Occipital lobe (tissue), 1 donor: ENCODE measurements at regions not wholly inside any gene's neighbourhood (a gene's known extent, or its start where the extent isn't known, plus 50 kb on each side); places are given as distances from the start of the nearest gene placed in this dataset.
"Not testable (repeated sequence)": the region's sequence is repeated elsewhere in the genome, so short reads cannot be mapped to it uniquely, and the experiment has no call there.

ENCODE experiments used
- DNase-seq: peaks from one replicate; lab custom pipeline; 2025; lab: John Stamatoyannopoulos, UW

DNA sequence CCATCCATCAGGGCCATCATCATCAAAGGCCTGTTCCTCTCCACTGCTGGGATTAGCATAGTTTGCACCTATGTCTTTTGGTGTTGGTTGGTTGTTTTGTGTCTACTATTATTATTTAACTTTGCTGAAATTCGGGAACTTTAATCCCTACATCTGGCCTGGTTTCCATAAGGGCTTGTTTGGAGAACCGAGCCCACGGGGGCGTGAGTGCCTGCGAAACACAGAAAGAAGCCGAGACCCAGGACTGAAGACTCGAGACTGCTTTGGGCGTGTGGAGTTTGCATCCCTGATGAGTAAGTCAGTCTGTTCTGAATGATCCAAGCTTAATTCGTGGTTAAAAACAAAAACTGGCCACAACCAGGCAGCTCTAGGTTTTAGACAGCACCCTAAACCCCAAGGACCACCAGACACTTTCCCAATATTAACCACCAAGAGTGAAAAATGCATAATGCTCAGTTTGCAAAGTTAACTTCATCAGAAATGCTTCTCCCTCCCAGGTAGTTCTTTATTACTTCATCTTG, 195.6 kb downstream of the BCL2L11 start:
- DNase-seq, result not testable (repeated sequence)

DNA sequence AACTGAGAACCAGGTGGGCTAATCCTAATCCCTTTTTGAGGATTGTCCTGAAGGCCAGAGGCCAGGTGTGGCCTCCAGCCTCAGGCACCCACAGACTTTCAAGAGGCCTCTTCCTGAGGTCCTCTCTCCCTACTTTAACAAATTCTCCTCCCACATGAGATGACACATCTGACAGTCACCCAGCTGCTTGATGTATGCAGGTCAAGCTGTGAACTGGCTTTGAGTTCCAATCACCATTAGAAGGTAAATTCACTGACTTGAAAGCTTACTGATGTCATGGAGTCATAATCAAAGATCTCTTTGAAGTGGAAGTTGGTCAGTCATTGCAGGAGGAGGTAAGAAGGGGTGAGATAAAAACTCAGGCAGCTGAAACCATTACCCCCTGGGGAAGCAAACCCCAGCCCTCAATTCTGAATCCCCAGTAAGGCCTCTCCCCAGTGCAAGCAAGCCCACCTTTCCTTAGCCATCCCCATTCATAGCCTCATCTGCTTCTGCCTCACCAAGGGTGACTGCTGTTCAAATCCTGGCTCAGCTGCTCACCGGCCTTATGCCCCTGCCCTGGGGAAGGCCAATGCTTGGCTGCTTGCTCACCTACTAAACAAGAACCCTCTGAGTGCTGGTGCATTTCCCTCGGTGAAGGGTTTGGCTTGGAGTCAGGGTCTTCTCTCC, 196.3 kb downstream of the BCL2L11 start:
- not testable (repeated sequence) for DNase-seq

GRCh38 chr2:111319552-111319951, 198.8 kb downstream of the BCL2L11 start:
- not testable (repeated sequence) for DNase-seq

DNA sequence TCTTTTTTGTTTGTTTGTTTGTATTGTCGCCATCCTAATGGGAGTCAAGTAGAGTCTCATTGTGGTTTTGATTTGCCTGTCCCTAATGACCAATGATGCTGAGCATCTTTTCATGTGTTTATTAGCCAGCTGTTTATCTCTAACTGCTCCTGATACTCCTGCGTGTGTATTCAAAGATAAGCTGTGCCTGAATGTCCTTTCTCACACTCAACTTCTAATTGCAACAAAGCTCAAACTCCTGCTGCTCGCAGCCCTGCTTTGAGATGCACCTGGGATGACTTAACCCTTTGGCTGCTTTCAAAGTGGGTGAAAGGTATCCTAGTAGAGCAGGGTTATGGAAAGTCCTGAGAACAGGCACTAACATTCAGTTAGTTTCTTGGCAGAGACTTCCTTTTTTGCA, 199.6 kb downstream of the BCL2L11 start:
- DNase-seq, result not testable (repeated sequence)

- not testable (repeated sequence) for DNase-seq
Observed at GRCh38 chr2:111320965-111321364, 200.3 kb downstream of the BCL2L11 start.

DNA sequence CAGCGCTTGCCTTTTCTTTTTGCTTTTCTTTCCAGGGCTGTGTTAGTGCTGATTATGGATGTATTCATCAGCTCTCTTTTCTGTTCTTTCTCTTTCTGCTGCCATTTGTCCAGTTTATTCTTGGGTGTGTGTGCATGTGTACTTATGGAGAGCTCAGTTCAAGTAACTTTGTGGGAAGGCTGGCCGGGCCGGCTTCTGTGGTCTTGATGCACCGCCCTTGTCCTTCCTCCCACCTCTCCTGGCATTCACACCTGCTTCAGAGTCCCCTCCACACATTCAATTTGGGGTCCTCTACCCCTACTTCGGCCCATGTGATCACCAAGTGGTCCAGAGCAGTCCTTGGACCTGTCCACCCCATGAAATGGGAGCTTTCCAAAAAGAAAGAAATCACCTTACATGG, 202.7 kb downstream of the BCL2L11 start:
- DNase-seq, result not testable (repeated sequence)

- not testable (repeated sequence) for DNase-seq
Observed at GRCh38 chr2:111327726-111328125, 207.0 kb downstream of the BCL2L11 start.

DNA sequence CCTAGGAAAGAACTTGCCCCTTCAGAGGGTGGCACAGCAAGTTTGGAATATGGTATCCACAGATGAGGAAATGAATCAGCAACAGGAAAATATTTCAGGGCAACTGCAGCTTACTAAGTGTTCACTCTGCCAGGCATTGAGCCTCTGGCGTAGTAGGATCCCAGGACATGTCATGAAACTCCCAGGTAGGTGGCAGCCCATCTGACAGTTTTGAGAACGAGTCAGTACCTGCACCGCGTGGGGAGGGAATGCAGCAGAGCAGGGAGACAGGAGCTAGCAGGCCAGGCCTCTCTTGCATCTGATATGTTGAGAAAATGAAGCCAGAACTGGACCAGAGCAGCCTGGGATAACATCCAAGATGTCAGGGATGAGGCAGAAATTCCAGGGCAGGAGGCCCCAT, 208.6 kb downstream of the BCL2L11 start:
- DNase-seq, result not testable (repeated sequence)

DNA sequence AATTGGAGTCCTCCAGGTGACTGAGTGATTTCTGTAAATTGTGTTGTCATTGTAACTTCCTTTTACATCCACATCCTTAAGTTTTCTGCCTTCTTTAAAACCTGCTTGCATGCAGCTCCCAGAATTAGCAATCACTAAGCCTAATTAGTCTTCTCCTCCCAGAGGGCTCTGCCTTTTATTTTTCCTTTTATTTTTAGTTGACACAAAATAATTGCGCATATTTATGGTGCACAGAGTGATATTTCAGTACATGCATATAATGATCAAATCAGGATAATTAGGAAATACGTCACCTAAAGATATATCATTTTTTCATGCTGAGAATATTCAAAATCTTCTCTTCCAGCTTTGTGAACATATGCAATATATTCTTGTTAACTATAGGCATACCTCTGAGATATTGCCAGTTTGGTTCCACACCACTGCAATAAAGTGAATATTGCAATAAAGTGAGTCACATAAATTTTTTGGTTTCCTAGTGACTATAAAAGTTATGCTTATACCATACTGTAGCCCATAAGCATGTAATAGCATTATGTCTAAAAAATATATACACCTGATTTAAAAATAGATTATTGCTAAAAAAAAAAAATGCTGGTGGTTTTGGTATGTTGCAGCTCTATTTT, 210.5 kb downstream of the BCL2L11 start:
- DNase-seq, result not testable (repeated sequence)

DNA sequence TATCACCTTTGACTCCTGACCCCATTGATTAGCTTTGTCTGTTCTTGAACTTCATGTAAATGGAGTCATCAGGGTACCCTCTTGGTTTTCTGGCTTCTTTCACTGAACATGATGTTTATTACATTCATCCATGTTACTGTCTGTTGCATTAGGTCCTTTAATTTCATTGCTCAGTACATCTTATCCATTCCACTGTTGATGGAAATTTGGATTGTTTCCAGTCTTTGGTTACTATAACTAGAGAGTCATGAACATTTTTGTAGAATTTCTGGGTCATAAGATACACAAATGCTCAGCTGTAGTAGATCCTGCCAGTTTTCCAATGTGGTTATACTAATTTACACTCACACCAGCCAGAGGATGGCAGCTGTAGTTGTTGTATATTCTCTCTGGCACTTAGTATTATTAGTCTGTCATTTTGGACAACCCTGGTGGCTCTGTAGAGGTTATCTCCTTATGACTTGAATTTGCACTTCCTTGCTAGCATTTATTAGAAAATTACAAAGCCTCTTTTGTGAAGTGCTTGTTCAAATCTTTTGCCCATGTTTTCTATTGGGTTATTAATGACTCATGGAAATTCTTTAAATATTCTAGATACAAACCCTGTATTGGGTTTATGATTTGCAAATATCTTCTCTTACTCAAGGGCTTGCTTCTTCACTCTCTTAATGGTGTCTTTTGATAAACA, 214.7 kb downstream of the BCL2L11 start:
- DNase-seq, result not testable (repeated sequence)

DNA sequence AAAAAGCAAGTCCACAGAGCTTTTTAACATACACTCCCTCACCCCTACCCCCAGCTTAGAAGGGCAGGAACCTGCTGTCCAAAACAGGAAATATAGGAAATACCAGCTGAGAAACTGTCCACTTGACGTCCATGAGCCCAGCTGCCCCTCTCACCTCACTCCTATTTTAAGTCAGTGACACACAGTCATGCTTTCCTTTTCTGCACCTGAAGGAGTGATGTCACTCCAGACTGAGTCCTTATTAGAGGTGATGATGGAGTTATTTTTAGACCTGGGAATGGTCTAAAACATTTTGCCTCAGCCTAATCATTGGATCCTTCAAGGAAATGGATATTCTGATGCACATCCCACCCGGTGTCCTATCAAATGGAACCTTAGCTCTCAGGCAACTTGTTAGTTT, 217.8 kb downstream of the BCL2L11 start:
- DNase-seq, result not testable (repeated sequence)

GRCh38 chr2:111339476-111339875, 218.8 kb downstream of the BCL2L11 start:
- DNase-seq, result not testable (repeated sequence)

GRCh38 chr2:111344590-111344989, 223.9 kb downstream of the BCL2L11 start:
- DNase-seq, result not testable (repeated sequence)

DNA sequence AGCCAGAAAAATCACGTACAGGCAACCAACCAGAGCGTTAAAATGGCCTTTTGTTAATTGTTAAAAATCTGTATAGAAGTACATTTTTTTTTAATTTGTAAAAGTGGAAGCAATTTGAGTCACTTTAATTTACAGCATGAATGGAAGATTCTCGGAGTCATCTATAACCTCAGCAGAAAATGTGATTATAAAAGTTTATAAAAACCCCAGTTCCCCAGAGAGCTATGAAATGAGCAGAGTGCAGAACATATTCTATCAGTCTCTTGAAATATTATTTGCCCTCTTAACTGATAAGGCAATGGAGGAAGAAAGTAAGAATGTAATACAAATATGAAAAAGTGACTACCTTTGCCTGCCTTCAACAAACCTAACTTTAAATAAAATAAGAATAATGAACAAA, 224.7 kb downstream of the BCL2L11 start:
- not testable (repeated sequence) for DNase-seq

- not testable (repeated sequence) for DNase-seq
Observed at GRCh38 chr2:111346018-111346930, 225.6 kb downstream of the BCL2L11 start.

GRCh38 chr2:111347695-111348094, 227.0 kb downstream of the BCL2L11 start:
- DNase-seq, result not testable (repeated sequence)

GRCh38 chr2:111348316-111348715, 227.6 kb downstream of the BCL2L11 start:
- not testable (repeated sequence) for DNase-seq

GRCh38 chr2:111355022-111355817, 234.5 kb downstream of the BCL2L11 start:
- not testable (repeated sequence) for DNase-seq

GRCh38 chr2:111355823-111356511, 235.3 kb downstream of the BCL2L11 start:
- DNase-seq, result not testable (repeated sequence)
